ENCODE measurements at regions not wholly inside any gene's neighbourhood (a gene's known extent, or its start where the extent isn't known, plus 50 kb on each side); places are given as distances from the start of the nearest gene placed in this dataset.

- TF ChIP-seq ZFP3 (CRISPR knock-in tag; IDR thresholded peaks at IDR 0.05) (no peak), POU6F1 (CRISPR knock-in tag; IDR thresholded peaks at IDR 0.05; ENCODE audit: borderline replicate concordance, low read depth) (no peak), ZC3H10 (CRISPR knock-in tag; IDR thresholded peaks at IDR 0.05) (no peak), TCF4 (CRISPR knock-in tag; IDR thresholded peaks at IDR 0.05; ENCODE audit: borderline replicate concordance) (no peak), ZNF8 (CRISPR knock-in tag; IDR thresholded peaks at IDR 0.05) (no peak), PPARA (CRISPR knock-in tag; IDR thresholded peaks at IDR 0.05; ENCODE audit: borderline replicate concordance) (no peak), TSHZ2 (CRISPR knock-in tag; IDR thresholded peaks at IDR 0.05) (no peak), ZFP30 (CRISPR knock-in tag; IDR thresholded peaks at IDR 0.05) (no peak), BACH2 (CRISPR knock-in tag; IDR thresholded peaks at IDR 0.05; ENCODE audit: borderline replicate concordance) (no peak), TOX (CRISPR knock-in tag; IDR thresholded peaks at IDR 0.05; ENCODE audit: borderline replicate concordance) (no peak)
- TF ChIP-seq, protein P1, sequence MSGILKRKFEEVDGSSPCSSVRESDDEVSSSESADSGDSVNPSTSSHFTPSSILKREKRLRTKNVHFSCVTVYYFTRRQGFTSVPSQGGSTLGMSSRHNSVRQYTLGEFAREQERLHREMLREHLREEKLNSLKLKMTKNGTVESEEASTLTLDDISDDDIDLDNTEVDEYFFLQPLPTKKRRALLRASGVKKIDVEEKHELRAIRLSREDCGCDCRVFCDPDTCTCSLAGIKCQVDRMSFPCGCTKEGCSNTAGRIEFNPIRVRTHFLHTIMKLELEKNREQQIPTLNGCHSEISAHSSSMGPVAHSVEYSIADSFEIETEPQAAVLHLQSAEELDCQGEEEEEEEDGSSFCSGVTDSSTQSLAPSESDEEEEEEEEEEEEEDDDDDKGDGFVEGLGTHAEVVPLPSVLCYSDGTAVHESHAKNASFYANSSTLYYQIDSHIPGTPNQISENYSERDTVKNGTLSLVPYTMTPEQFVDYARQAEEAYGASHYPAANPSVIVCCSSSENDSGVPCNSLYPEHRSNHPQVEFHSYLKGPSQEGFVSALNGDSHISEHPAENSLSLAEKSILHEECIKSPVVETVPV (CRISPR knock-in tag; IDR thresholded peaks at IDR 0.05) = no peak
- TF ChIP-seq, protein P2, sequence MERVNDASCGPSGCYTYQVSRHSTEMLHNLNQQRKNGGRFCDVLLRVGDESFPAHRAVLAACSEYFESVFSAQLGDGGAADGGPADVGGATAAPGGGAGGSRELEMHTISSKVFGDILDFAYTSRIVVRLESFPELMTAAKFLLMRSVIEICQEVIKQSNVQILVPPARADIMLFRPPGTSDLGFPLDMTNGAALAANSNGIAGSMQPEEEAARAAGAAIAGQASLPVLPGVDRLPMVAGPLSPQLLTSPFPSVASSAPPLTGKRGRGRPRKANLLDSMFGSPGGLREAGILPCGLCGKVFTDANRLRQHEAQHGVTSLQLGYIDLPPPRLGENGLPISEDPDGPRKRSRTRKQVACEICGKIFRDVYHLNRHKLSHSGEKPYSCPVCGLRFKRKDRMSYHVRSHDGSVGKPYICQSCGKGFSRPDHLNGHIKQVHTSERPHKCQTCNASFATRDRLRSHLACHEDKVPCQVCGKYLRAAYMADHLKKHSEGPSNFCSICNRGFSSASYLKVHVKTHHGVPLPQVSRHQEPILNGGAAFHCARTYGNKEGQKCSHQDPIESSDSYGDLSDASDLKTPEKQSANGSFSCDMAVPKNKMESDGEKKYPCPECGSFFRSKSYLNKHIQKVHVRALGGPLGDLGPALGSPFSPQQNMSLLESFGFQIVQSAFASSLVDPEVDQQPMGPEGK (CRISPR knock-in tag; IDR thresholded peaks at IDR 0.05; ENCODE audit: borderline replicate concordance) = no peak
Measured at GRCh38 chr5:167851416-167851815, 440.0 kb upstream of the WWC1 start.

All from SK-N-SH treated with all-trans-retinoic acid at 6 μM for 48 hours (cell line).